ENCODE measurements at regions not wholly inside any gene's neighbourhood (a gene's known extent, or its start where the extent isn't known, plus 50 kb on each side); places are given as distances from the start of the nearest gene placed in this dataset.

GRCh38 chr13:47112903-47113299 is 216.0 kb upstream of the HTR2A start:
- Histone ChIP-seq H3K36me3 (no peaks in the 10 kb centered on the region), H3K4me1 (no peaks in the 10 kb centered on the region), H3K27me3 (no peaks in the 10 kb centered on the region), H3K27ac (no peak overlapping the region), H3K9me3 (no peaks in the 10 kb centered on the region), H3K4me3 (no peak overlapping the region)
- no peak for DNase-seq
- TF ChIP-seq CTCF (IDR thresholded peaks at IDR 0.05) (no peak), POLR2A (IDR thresholded peaks at IDR 0.05) (no peak)
- intact Hi-C loops (cut with DNase I; ENCODE audit: low total_unique reads) = no loop called here

GRCh38 chr13:47112205-47112902 is 215.5 kb upstream of the HTR2A start:
- intact Hi-C loops (cut with DNase I; ENCODE audit: low total_unique reads) = no loop called here
- no peak for DNase-seq
- Histone ChIP-seq H3K4me1 (no peaks in the 10 kb centered on the region), H3K27me3 (no peaks in the 10 kb centered on the region), H3K27ac (no peak overlapping the region), H3K4me3 (no peak overlapping the region), H3K9me3 (no peaks in the 10 kb centered on the region), H3K36me3 (no peaks in the 10 kb centered on the region)
- TF ChIP-seq CTCF (IDR thresholded peaks at IDR 0.05) (no peak), POLR2A (IDR thresholded peaks at IDR 0.05) (no peak)

- no peak for DNase-seq
- TF ChIP-seq CTCF (IDR thresholded peaks at IDR 0.05) (no peak), POLR2A (IDR thresholded peaks at IDR 0.05) (no peak)
- H3K36me3 ChIP-seq = no peaks in the 10 kb centered on the region
- intact Hi-C loops (cut with DNase I; ENCODE audit: low total_unique reads) = no loop called here
- no peaks in the 10 kb centered on the region for H3K27me3 ChIP-seq
- no peaks in the 10 kb centered on the region for H3K4me1 ChIP-seq
- H3K4me3 ChIP-seq = no peak overlapping the region
- no peaks in the 10 kb centered on the region for H3K9me3 ChIP-seq
- no peak overlapping the region for H3K27ac ChIP-seq
These were observed 214.6 kb upstream of the HTR2A start for GRCh38 chr13:47111499-47111898.

- no peak overlapping the region for H3K4me3 ChIP-seq
- TF ChIP-seq CTCF (IDR thresholded peaks at IDR 0.05) (no peak), POLR2A (IDR thresholded peaks at IDR 0.05) (no peak)
- no peak for DNase-seq
- H3K27ac ChIP-seq = no peak overlapping the region
- intact Hi-C loops (cut with DNase I; ENCODE audit: low total_unique reads) = no loop called here
- H3K36me3 ChIP-seq = no peaks in the 10 kb centered on the region
- no peaks in the 10 kb centered on the region for H3K27me3 ChIP-seq
- H3K9me3 ChIP-seq = no peaks in the 10 kb centered on the region
- H3K4me1 ChIP-seq = no peaks in the 10 kb centered on the region
These were observed 214.0 kb upstream of the HTR2A start for GRCh38 chr13:47110833-47111240.

- no peak for DNase-seq
- intact Hi-C loops (cut with DNase I; ENCODE audit: low total_unique reads) = no loop called here
- H3K9me3 ChIP-seq = no peaks in the 10 kb centered on the region
- H3K27ac ChIP-seq = no peak overlapping the region
- no peak overlapping the region for H3K4me3 ChIP-seq
- no peaks in the 10 kb centered on the region for H3K36me3 ChIP-seq
- H3K4me1 ChIP-seq = no peaks in the 10 kb centered on the region
- TF ChIP-seq POLR2A (IDR thresholded peaks at IDR 0.05) (no peak), CTCF (IDR thresholded peaks at IDR 0.05) (no peak)
- no peaks in the 10 kb centered on the region for H3K27me3 ChIP-seq
These were observed 213.3 kb upstream of the HTR2A start for GRCh38 chr13:47110141-47110540.
